Mesenchymal stem cell (in vitro differentiated cells and primary cell): ENCODE measurements at regions not wholly inside any gene's neighbourhood (a gene's known extent, or its start where the extent isn't known, plus 50 kb on each side); places are given as distances from the start of the nearest gene placed in this dataset.
"Not testable (repeated sequence)": the region's sequence is repeated elsewhere in the genome, so short reads cannot be mapped to it uniquely, and the experiment has no call there.

ENCODE experiments used
- DNase-seq: peaks from one replicate; pipeline ENCODE4 v3.0.0-alpha.2; 2013
- H2AFZ ChIP-seq: one replicate; pipeline ENCODE4 v1.6.1; 2013; ENCODE audit warnings: low read depth, mild to moderate bottlenecking, control low read depth, inconsistent platforms, low read length, moderate library complexity
- H2AK5ac ChIP-seq: 2 replicates; pipeline ENCODE4 v1.6.1; 2013; ENCODE audit warnings: low read length, moderate library complexity, mild to moderate bottlenecking, inconsistent platforms; ENCODE audit not compliant: severe bottlenecking
- H2BK120ac ChIP-seq: one replicate; pipeline ENCODE4 v1.6.1; 2013; ENCODE audit warnings: low read depth, mild to moderate bottlenecking, inconsistent platforms, low read length, moderate library complexity
- H2BK12ac ChIP-seq, 2 experiments: one replicate each; pipeline ENCODE4 v1.6.1; 2013; ENCODE audit warnings: inconsistent platforms in 2 of 2, low read length in 2 of 2, mild to moderate bottlenecking in 2 of 2, moderate library complexity in 2 of 2, control low read depth in 1 of 2
- H2BK15ac ChIP-seq: one replicate; pipeline ENCODE4 v1.6.1; 2013; ENCODE audit warnings: mild to moderate bottlenecking, low read depth, inconsistent platforms; ENCODE audit not compliant: poor library complexity, severe bottlenecking
- H2BK5ac ChIP-seq: 2 replicates; pipeline ENCODE4 v1.6.1; 2013; ENCODE audit warnings: low read depth, mild to moderate bottlenecking, low read length, control low read depth, inconsistent platforms; ENCODE audit not compliant: poor library complexity, severe bottlenecking
- H3K14ac ChIP-seq, 2 experiments: one replicate each; pipeline ENCODE4 v1.6.1; 2013; ENCODE audit warnings: inconsistent platforms in 2 of 2, low read length in 2 of 2, control low read depth in 1 of 2, mild to moderate bottlenecking in 1 of 2, moderate library complexity in 1 of 2
- H3K18ac ChIP-seq, 2 experiments: one replicate each; pipeline ENCODE4 v1.6.1; 2013; ENCODE audit warnings: inconsistent platforms in 2 of 2, low read length in 2 of 2, control low read depth in 1 of 2, low read depth in 1 of 2, mild to moderate bottlenecking in 1 of 2
- H3K23ac ChIP-seq, 2 experiments: one replicate each; pipeline ENCODE4 v1.6.1; 2013; ENCODE audit warnings: inconsistent platforms in 2 of 2, low read length in 2 of 2, mild to moderate bottlenecking in 2 of 2, moderate library complexity in 2 of 2, control low read depth in 1 of 2
- H3K27ac ChIP-seq: 2 replicates; pipeline ENCODE4 v1.5.1; 2013; ENCODE audit warnings: mild to moderate bottlenecking, moderate library complexity, low read length, control low read depth, inconsistent platforms; ENCODE audit not compliant: poor library complexity, severe bottlenecking
- H3K27me3 ChIP-seq, 2 experiments: 2 replicates each; pipeline versions ENCODE4 v1.6.1 to v1.7.0; 2013; ENCODE audit warnings: low read length in 2 of 2, mild to moderate bottlenecking in 2 of 2, moderate library complexity in 2 of 2, control low read depth in 1 of 2, inconsistent platforms in 1 of 2; ENCODE audit not compliant: control insufficient read depth in 1 of 2, insufficient read depth in 1 of 2
- H3K36me3 ChIP-seq, 2 experiments: 2 replicates each; pipeline versions ENCODE4 v1.6.1 to v1.7.0; 2013; ENCODE audit warnings: low read length in 2 of 2, control low read depth in 1 of 2, inconsistent platforms in 1 of 2, low read depth in 1 of 2, mild to moderate bottlenecking in 1 of 2; ENCODE audit not compliant: insufficient read depth in 2 of 2, control insufficient read depth in 1 of 2
- H3K4ac ChIP-seq, 2 experiments: one replicate each; pipeline ENCODE4 v1.6.1; 2013; ENCODE audit warnings: inconsistent platforms in 2 of 2, low read length in 2 of 2, mild to moderate bottlenecking in 2 of 2, moderate library complexity in 2 of 2, control low read depth in 1 of 2, low read depth in 1 of 2
- H3K4me1 ChIP-seq: 2 replicates; pipeline ENCODE4 v1.6.1; 2013; ENCODE audit warnings: low read depth, low read length, control low read depth; ENCODE audit not compliant: control insufficient read depth, insufficient read depth
- H3K4me2 ChIP-seq: 2 replicates; pipeline ENCODE4 v1.6.1; 2013; ENCODE audit warnings: low read length, mild to moderate bottlenecking, inconsistent platforms; ENCODE audit not compliant: poor library complexity, severe bottlenecking
- H3K4me3 ChIP-seq, 2 experiments: 2 replicates each; pipeline versions ENCODE4 v1.5.1 to v1.7.0; 2013; ENCODE audit warnings: low read length in 2 of 2, mild to moderate bottlenecking in 2 of 2, control low read depth in 1 of 2, low read depth in 1 of 2; ENCODE audit not compliant: insufficient read depth in 1 of 2
- H3K79me1 ChIP-seq: replicated peaks from 2 replicates; pipeline ENCODE4 v1.6.1; 2013; ENCODE audit warnings: mild to moderate bottlenecking, control low read depth, low read length, inconsistent platforms; ENCODE audit not compliant: poor library complexity, severe bottlenecking
- H3K9ac ChIP-seq: 2 replicates; pipeline ENCODE4 v1.7.0; 2013; ENCODE audit warnings: mild to moderate bottlenecking, low read length, moderate library complexity
- H3K9me3 ChIP-seq: 2 replicates; pipeline ENCODE4 v1.7.0; 2013; ENCODE audit warnings: mild to moderate bottlenecking, low read length; ENCODE audit not compliant: control insufficient read depth
- H4K8ac ChIP-seq: one replicate; pipeline ENCODE4 v1.6.1; 2013; ENCODE audit warnings: inconsistent platforms, mild to moderate bottlenecking, low read length, moderate library complexity
- H4K91ac ChIP-seq: one replicate; pipeline ENCODE4 v1.6.1; 2013; ENCODE audit warnings: mild to moderate bottlenecking, low read length, inconsistent platforms
- WGBS: methylation state at CpG from one replicate; pipeline ENCODE4 v1.1.7; 2013; ENCODE audit warnings: mixed read lengths; 5-methylcytosine and 5-hydroxymethylcytosine counted together

GRCh38 chr13:18279971-18280370 lies 901.7 kb downstream of the TUBA3C start:
- not testable (repeated sequence) for H2BK120ac ChIP-seq, H4K91ac ChIP-seq, H4K8ac ChIP-seq

GRCh38 chr13:18277372-18277771 lies 904.3 kb downstream of the TUBA3C start:
- H2BK120ac ChIP-seq, H2AK5ac ChIP-seq, H2BK12ac ChIP-seq, H2AFZ ChIP-seq, H3K9ac ChIP-seq, H3K9me3 ChIP-seq, H3K14ac ChIP-seq, H3K4me2 ChIP-seq, H3K4me3 ChIP-seq, H3K4ac ChIP-seq, H2BK5ac ChIP-seq, H3K4me1 ChIP-seq, H4K91ac ChIP-seq, H3K27ac ChIP-seq, H3K23ac ChIP-seq, H3K79me1 ChIP-seq, H3K18ac ChIP-seq, DNase-seq, H3K27me3 ChIP-seq, H3K36me3 ChIP-seq, H4K8ac ChIP-seq, H2BK15ac ChIP-seq: not testable (repeated sequence)
- WGBS, result 72% methylated on average over 8 of the region's 12 CpGs

More at GRCh38 chr13:18279971-18280370, 901.7 kb downstream of the TUBA3C start:
- DNase-seq, H3K9me3 ChIP-seq, H2BK15ac ChIP-seq, H3K36me3 ChIP-seq, H3K4me1 ChIP-seq, H3K79me1 ChIP-seq, H3K18ac ChIP-seq, H3K4ac ChIP-seq, H2AK5ac ChIP-seq, H2BK5ac ChIP-seq, H3K9ac ChIP-seq, H3K4me2 ChIP-seq, H3K23ac ChIP-seq, H3K27me3 ChIP-seq, H2AFZ ChIP-seq, H2BK12ac ChIP-seq, H3K4me3 ChIP-seq, H3K14ac ChIP-seq, H3K27ac ChIP-seq: not testable (repeated sequence)
- WGBS, result 74% methylated on average over 4 of the region's 4 CpGs

- H3K9me3 ChIP-seq, H2BK15ac ChIP-seq, H3K27me3 ChIP-seq, H4K8ac ChIP-seq, H2AFZ ChIP-seq, H3K4me1 ChIP-seq, H2BK12ac ChIP-seq, H2BK5ac ChIP-seq, H3K27ac ChIP-seq, H3K4me3 ChIP-seq, DNase-seq, H2AK5ac ChIP-seq, H3K36me3 ChIP-seq, H2BK120ac ChIP-seq, H3K4me2 ChIP-seq, H3K9ac ChIP-seq, H3K79me1 ChIP-seq, H3K14ac ChIP-seq, H3K18ac ChIP-seq, H3K23ac ChIP-seq, H3K4ac ChIP-seq, H4K91ac ChIP-seq: not testable (repeated sequence)
- 36% methylated on average over 3 of the region's 6 CpGs for WGBS
Observed at GRCh38 chr13:18276280-18276679, 905.3 kb downstream of the TUBA3C start.

- not testable (repeated sequence) for H3K36me3 ChIP-seq, H4K91ac ChIP-seq, H3K27ac ChIP-seq, H3K9ac ChIP-seq, H3K79me1 ChIP-seq, H3K4me2 ChIP-seq, H2AK5ac ChIP-seq, H3K4me3 ChIP-seq, H2BK15ac ChIP-seq, H3K27me3 ChIP-seq, H2BK12ac ChIP-seq, H3K18ac ChIP-seq, H2AFZ ChIP-seq, H3K4me1 ChIP-seq, H3K4ac ChIP-seq, H2BK120ac ChIP-seq, H3K14ac ChIP-seq, H2BK5ac ChIP-seq, H4K8ac ChIP-seq, H3K23ac ChIP-seq, DNase-seq, H3K9me3 ChIP-seq
- WGBS, result 76% methylated on average over 10 of the region's 14 CpGs
Observed at GRCh38 chr13:18273785-18274514, 907.7 kb downstream of the TUBA3C start.
